GM12891 (cell line): ENCODE measurements at regions not wholly inside any gene's neighbourhood (a gene's known extent, or its start where the extent isn't known, plus 50 kb on each side); places are given as distances from the start of the nearest gene placed in this dataset.

Experiments
- POLR2A ChIP-seq: IDR thresholded peaks from 2 replicates; pipeline ENCODE4 v1.6.1; 2011; ENCODE audit warnings: low read depth, low read length, control low read depth
- POLR2AphosphoS5 ChIP-seq: IDR thresholded peaks from 2 replicates; pipeline ENCODE4 v1.6.1; 2011; ENCODE audit warnings: low read depth, low read length, control low read depth
- SPI1 ChIP-seq: IDR thresholded peaks from 2 replicates; pipeline ENCODE4 v1.6.1; 2011; ENCODE audit warnings: low read depth, low read length, control low read depth
- TAF1 ChIP-seq: IDR thresholded peaks from 2 replicates; pipeline ENCODE4 v1.6.1; 2011; ENCODE audit warnings: low read depth, low read length, control low read depth

- TF ChIP-seq POLR2AphosphoS5: no peak
- no peak for TF ChIP-seq POLR2A
- no peak for TF ChIP-seq TAF1
- no peak for TF ChIP-seq SPI1
Observed at GRCh38 chr4:163941221-163941905, 446.9 kb downstream of the TMA16 start.
